Activated T-helper 9 cell treated with anti-CD3 and anti-CD28 coated beads, Interleukin-2, amount 50 U/mL, for 16 hours (primary cell): ENCODE measurements at regions not wholly inside any gene's neighbourhood (a gene's known extent, or its start where the extent isn't known, plus 50 kb on each side); places are given as distances from the start of the nearest gene placed in this dataset.

ENCODE experiments used
- DNase-seq: peaks from one replicate; pipeline ENCODE4 v3.0.0-alpha.2; 2020; ENCODE audit warnings: low read depth

DNA sequence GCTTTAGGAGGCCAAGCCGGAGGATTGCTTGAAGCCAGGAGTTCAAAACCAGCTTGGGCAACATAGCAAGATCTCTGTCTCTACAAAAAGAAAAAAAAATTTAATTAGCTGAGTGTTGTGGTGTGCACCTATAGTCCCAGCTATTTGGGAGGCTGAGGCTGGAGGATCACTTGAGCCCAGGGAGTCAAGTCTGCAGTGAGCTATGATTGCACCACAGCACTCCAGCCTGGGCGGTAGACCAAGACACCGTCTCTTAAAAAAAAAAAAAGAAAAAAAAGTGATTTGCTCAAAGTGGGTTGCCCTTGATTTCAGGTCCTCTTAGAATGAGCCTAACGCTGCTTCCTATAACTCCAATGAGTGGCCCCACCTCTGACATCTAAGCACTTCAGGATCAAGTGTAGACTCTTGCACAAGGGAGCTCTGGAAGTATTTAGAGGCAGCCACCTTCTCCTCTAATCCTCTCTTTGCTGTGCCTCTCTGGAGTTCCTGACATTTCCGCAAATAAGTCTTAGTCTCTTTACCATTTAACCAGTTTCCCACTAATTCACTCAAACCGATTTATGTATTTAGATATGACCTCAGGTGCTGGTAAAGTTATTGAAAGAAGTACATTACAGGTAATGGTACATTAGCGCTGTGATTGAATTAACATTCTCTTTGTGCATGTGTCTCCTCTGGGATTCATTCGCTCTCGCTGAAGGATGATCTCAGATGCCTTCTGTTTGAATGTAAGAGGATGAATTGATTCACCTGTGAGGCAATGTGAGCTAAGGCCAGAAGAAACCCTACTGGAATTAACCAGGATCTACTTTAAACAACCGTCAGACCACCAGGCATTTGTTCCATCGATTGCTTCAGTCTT lies 60.8 kb upstream of the CELF2 start:
- no peak for DNase-seq

DNA sequence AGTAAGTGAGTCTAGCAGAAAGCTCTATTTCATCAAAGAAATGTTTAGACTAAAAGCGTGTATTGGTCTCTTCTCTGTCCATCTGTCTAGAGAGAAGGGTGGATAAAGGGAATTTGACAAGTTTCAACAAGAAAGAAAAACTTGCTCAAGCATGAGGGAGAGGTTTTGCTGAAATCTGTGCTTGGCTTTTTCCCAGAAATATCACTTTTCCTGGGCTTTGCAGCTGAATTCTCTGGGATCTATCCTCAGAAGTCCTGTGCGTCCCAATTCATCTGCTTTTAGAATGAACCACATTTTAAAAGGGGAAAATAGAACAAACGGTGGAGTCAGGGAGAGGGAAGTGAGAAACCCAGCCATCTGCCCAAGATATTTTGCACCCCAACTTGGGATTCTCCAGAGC lies 59.6 kb upstream of the CELF2 start:
- no peak for DNase-seq

DNA sequence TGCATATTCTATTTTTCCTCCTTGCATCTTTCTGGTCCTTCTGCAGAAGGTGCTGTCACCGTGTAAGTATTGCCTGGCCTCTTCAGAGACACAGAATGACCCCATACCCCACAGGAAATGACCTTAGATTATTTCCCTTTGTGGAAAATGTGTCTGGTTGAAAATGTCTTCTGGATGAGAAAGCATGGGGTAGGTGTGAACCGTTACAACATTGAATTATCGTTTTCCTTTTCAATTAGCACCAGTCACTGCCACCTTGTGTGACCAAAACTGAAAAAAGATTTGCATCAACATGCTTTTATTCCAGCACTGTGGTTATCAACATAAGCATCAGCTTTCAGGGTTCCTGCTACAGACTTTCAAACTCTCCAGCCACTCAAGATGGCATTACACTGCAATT lies 58.0 kb upstream of the CELF2 start:
- DNase-seq: no peak

DNA sequence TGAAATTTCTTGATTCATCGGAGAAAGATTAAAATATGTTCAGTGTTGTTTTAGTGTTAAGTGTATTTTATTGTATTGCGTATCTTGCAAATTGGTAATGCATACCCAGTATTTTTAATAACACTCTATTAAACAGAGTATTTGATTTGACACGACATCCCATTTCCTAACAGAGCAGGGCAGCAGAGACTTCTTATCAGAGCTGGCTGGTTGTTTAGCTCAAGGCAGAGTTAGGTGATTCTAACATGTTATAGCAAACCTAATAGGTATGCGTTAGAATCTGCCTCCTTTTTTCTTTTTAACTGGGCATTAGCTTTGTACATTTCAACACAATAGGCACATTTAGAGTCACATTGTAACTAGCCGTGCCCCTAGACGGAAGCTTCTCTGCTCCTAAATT lies 57.1 kb upstream of the CELF2 start:
- no peak for DNase-seq

DNA sequence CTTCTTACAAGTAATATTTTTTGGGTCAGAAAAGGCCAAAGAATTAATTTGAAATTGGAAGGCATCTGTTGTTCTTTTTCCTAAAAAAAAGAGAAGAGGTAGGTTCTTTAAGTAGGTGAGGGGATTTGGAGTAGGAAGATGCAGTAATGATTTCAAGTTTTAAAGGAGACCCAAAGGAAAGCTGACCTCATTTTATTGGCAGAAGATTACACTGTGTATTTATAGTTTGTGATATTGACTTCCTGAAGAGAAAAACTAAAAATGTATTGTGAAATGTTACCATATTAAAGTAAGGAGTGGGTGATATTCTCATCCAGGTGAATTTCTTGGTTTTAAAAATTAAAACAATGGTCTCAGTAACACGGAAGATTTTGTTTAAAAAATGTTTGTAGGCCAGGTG lies 56.6 kb upstream of the CELF2 start:
- DNase-seq: no peak

DNA sequence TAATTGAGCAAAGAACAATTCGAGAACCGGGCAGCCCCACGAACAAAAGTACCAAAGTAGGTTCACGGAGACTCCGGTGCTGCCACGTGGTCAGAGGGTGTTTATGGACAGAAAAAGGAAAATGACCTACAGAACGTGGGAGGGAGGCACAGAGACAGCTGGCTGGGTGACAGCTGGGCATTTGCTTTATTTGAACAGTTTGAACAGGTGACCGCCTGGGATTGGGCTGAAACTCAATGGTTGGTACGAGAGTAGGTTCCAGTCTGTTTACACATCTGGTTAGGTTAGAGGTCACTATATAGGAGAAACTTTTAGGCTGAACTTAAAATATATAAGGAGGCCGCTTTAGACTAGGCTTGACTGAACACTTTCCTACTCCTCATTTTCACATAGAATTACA lies 50.6 kb upstream of the CELF2 start:
- no peak for DNase-seq

DNA sequence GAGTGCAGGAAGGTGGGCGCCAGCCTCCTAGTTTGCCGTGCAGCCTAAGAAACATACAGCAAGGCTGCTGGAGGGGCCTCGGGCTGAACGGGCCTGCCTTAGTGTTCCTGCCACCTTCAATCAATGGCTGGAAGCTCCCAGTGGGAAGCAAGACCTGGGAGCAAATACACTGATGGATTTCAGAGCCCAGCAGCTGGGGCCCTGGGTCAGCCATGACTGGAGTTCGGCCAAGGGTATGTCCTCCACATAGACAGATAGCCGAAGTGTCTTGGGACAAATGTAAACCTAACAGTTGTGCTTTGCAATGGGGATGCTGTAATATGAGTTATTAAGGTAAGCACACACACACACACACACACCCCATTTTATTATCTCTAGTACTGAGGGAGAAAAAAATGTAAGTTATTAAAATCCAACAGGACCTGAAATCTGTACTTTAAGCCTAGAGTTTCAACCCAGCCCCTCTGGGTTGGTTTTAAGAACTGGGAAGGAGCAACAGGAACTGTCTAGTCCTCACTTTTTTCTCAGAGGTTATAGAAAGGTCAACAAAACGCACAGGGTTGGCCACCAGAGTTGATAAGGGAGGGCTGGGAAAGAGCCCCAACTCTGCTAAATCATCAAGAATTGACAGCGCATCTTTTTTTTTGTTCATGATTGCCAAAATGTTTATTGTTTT lies 50.0 kb upstream of the CELF2 start:
- no peak for DNase-seq
